Activated T-cell treated with anti-CD3 and anti-CD28 coated beads, Interleukin-2, amount 50 U/mL, for 72 hours (primary cell): ENCODE measurements at regions not wholly inside any gene's neighbourhood (a gene's known extent, or its start where the extent isn't known, plus 50 kb on each side); places are given as distances from the start of the nearest gene placed in this dataset.

Source experiments
- ATAC-seq, 2 donors: fragments of 150-1000 bp; cut with Tn5 transposase; replicated peaks in 1 of 2; 2 replicates each; pipeline ENCODE4 v1.10.0; 2021; ENCODE audit warnings: moderate library complexity in 2 of 2, mild to moderate bottlenecking in 1 of 2
- DNase-seq, 2 donors: peaks; one replicate each; pipeline ENCODE4 v3.0.0; 2021 to 2022; ENCODE audit warnings: mixed read lengths in 1 of 2
- H3K27ac Mint-ChIP-seq: one replicate; pipeline ENCODE4 v1.8.0; 2022; ENCODE audit warnings: mild to moderate bottlenecking, moderate library complexity, mixed read lengths
- H3K27me3 Mint-ChIP-seq: one replicate; pipeline ENCODE4 v1.8.0; 2022; ENCODE audit warnings: low read depth, mixed read lengths
- H3K36me3 Mint-ChIP-seq, 2 donors: one replicate each; pipeline ENCODE4 v1.8.0; 2022; ENCODE audit warnings: mixed read lengths in 2 of 2, mild to moderate bottlenecking in 1 of 2; ENCODE audit not compliant: insufficient read depth in 2 of 2
- H3K4me1 Mint-ChIP-seq: one replicate; pipeline ENCODE4 v1.8.0; 2022; ENCODE audit warnings: low read depth, mixed read lengths
- H3K4me3 Mint-ChIP-seq, 2 donors: one replicate each; pipeline ENCODE4 v1.8.0; 2022; ENCODE audit warnings: mild to moderate bottlenecking in 2 of 2, mixed read lengths in 2 of 2, moderate library complexity in 2 of 2
- H3K9me3 Mint-ChIP-seq, 2 donors: one replicate each; pipeline ENCODE4 v1.8.0; 2022; ENCODE audit warnings: mixed read lengths in 2 of 2

- no peak for DNase-seq
- Mint-ChIP-seq H3K9me3 (no peaks in the 10 kb centered on the region), H3K27me3 (peaks cover 3% of the 10 kb centered on the region), H3K4me1 (no peaks in the 10 kb centered on the region), H3K36me3 (no peaks in the 10 kb centered on the region), H3K27ac (no peak overlapping the region), H3K4me3 (no peak overlapping the region)
- no peak for ATAC-seq
Observed at GRCh38 chr10:117875793-117876192, 170.9 kb downstream of the RAB11FIP2 start.

- no peaks in the 10 kb centered on the region for H3K4me1 Mint-ChIP-seq
- H3K27me3 Mint-ChIP-seq = peaks cover 8% of the 10 kb centered on the region
- DNase-seq (no peak), ATAC-seq (no peak)
- H3K9me3 Mint-ChIP-seq = no peaks in the 10 kb centered on the region
- no peak overlapping the region for H3K4me3 Mint-ChIP-seq
- no peaks in the 10 kb centered on the region for H3K36me3 Mint-ChIP-seq
- no peak overlapping the region for H3K27ac Mint-ChIP-seq
Observed at GRCh38 chr10:117876210-117876609, 170.5 kb downstream of the RAB11FIP2 start.

- DNase-seq (no peak), ATAC-seq (no peak)
- no peaks in the 10 kb centered on the region for H3K4me1 Mint-ChIP-seq
- peaks cover 8% of the 10 kb centered on the region for H3K27me3 Mint-ChIP-seq
- H3K9me3 Mint-ChIP-seq = no peaks in the 10 kb centered on the region
- H3K27ac Mint-ChIP-seq = no peak overlapping the region
- no peak overlapping the region for H3K4me3 Mint-ChIP-seq
- H3K36me3 Mint-ChIP-seq = no peaks in the 10 kb centered on the region
Observed at GRCh38 chr10:117878626-117879025, 168.1 kb downstream of the RAB11FIP2 start.

GRCh38 chr10:117884093-117884492 lies 162.6 kb downstream of the RAB11FIP2 start:
- Mint-ChIP-seq H3K27ac (no peak overlapping the region), H3K9me3 (peaks cover 0 to 1% of the 10 kb centered on the region in 2 donors), H3K27me3 (peaks cover 24% of the 10 kb centered on the region), H3K4me1 (no peaks in the 10 kb centered on the region), H3K4me3 (no peak overlapping the region), H3K36me3 (no peaks in the 10 kb centered on the region)
- DNase-seq = peak in 1 of 2 donors; percentile 9
- peak in 1 of 2 donors; percentile 39 for ATAC-seq

- ATAC-seq (no peak), DNase-seq (no peak)
- Mint-ChIP-seq H3K27ac (no peak overlapping the region), H3K27me3 (peaks cover 24% of the 10 kb centered on the region), H3K9me3 (peaks cover 0 to 1% of the 10 kb centered on the region in 2 donors), H3K4me1 (no peaks in the 10 kb centered on the region), H3K4me3 (no peak overlapping the region), H3K36me3 (no peaks in the 10 kb centered on the region)
Observed at GRCh38 chr10:117884592-117884991, 162.1 kb downstream of the RAB11FIP2 start.

- no peaks in the 10 kb centered on the region for H3K4me1 Mint-ChIP-seq
- no peaks in the 10 kb centered on the region for H3K36me3 Mint-ChIP-seq
- peaks cover 0 to 1% of the 10 kb centered on the region in 2 donors for H3K9me3 Mint-ChIP-seq
- peaks cover 30% of the 10 kb centered on the region for H3K27me3 Mint-ChIP-seq
- DNase-seq (no peak), ATAC-seq (no peak)
- no peak overlapping the region for H3K4me3 Mint-ChIP-seq
- no peak overlapping the region for H3K27ac Mint-ChIP-seq
Observed at GRCh38 chr10:117885206-117885829, 161.4 kb downstream of the RAB11FIP2 start.

GRCh38 chr10:117886766-117887165 lies 160.0 kb downstream of the RAB11FIP2 start:
- H3K27me3 Mint-ChIP-seq = peaks cover 23% of the 10 kb centered on the region
- no peak overlapping the region for H3K27ac Mint-ChIP-seq
- no peaks in the 10 kb centered on the region for H3K36me3 Mint-ChIP-seq
- no peaks in the 10 kb centered on the region for H3K4me1 Mint-ChIP-seq
- DNase-seq (no peak), ATAC-seq (no peak)
- H3K4me3 Mint-ChIP-seq = no peak overlapping the region
- H3K9me3 Mint-ChIP-seq = peaks cover 0 to 1% of the 10 kb centered on the region in 2 donors

GRCh38 chr10:117889664-117890063 lies 157.1 kb downstream of the RAB11FIP2 start:
- ATAC-seq = no peak
- Mint-ChIP-seq H3K27ac (no peak overlapping the region), H3K36me3 (no peaks in the 10 kb centered on the region), H3K27me3 (peaks cover 37% of the 10 kb centered on the region), H3K4me3 (no peak overlapping the region), H3K9me3 (peaks cover 0 to 3% of the 10 kb centered on the region in 2 donors), H3K4me1 (no peaks in the 10 kb centered on the region)
- no peak for DNase-seq

GRCh38 chr10:117892681-117893220 lies 154.0 kb downstream of the RAB11FIP2 start:
- Mint-ChIP-seq H3K27ac (no peak overlapping the region), H3K4me3 (no peak overlapping the region), H3K36me3 (peaks cover 0 to 2% of the 10 kb centered on the region in 2 donors), H3K27me3 (peaks cover 29% of the 10 kb centered on the region), H3K9me3 (peaks cover 3 to 5% of the 10 kb centered on the region in 2 donors), H3K4me1 (peaks cover 7% of the 10 kb centered on the region)
- ATAC-seq (peak in 1 of 2 donors; percentile 17), DNase-seq (no peak)

GRCh38 chr10:117894339-117894738 lies 152.4 kb downstream of the RAB11FIP2 start:
- H3K9me3 Mint-ChIP-seq = peaks cover 3 to 4% of the 10 kb centered on the region in 2 donors
- H3K27ac Mint-ChIP-seq = no peak overlapping the region
- H3K4me3 Mint-ChIP-seq = no peak overlapping the region
- ATAC-seq = no peak
- peaks cover 7% of the 10 kb centered on the region for H3K4me1 Mint-ChIP-seq
- peaks cover 29% of the 10 kb centered on the region for H3K27me3 Mint-ChIP-seq
- peaks cover 0 to 2% of the 10 kb centered on the region in 2 donors for H3K36me3 Mint-ChIP-seq
- DNase-seq = no peak

GRCh38 chr10:117896517-117896916 lies 150.2 kb downstream of the RAB11FIP2 start:
- Mint-ChIP-seq H3K27me3 (peaks cover 28% of the 10 kb centered on the region), H3K9me3 (peaks cover 3 to 4% of the 10 kb centered on the region in 2 donors), H3K4me1 (peaks cover 7% of the 10 kb centered on the region), H3K4me3 (no peak overlapping the region), H3K27ac (no peak overlapping the region), H3K36me3 (peaks cover 0 to 2% of the 10 kb centered on the region in 2 donors)
- ATAC-seq (no peak), DNase-seq (no peak)

GRCh38 chr10:117899181-117899683 lies 147.5 kb downstream of the RAB11FIP2 start:
- DNase-seq (no peak), ATAC-seq (no peak)
- peaks cover 29% of the 10 kb centered on the region for H3K27me3 Mint-ChIP-seq
- H3K4me1 Mint-ChIP-seq = peaks cover 7% of the 10 kb centered on the region
- no peak overlapping the region for H3K27ac Mint-ChIP-seq
- no peak overlapping the region for H3K4me3 Mint-ChIP-seq
- H3K9me3 Mint-ChIP-seq = peaks cover 3% of the 10 kb centered on the region in 2 donors
- H3K36me3 Mint-ChIP-seq = peaks cover 0 to 2% of the 10 kb centered on the region in 2 donors

- no peak overlapping the region for H3K4me3 Mint-ChIP-seq
- peaks cover 0 to 2% of the 10 kb centered on the region in 2 donors for H3K36me3 Mint-ChIP-seq
- ATAC-seq = no peak
- peaks cover 35% of the 10 kb centered on the region for H3K27me3 Mint-ChIP-seq
- peaks cover 3% of the 10 kb centered on the region in 2 donors for H3K9me3 Mint-ChIP-seq
- no peak for DNase-seq
- no peak overlapping the region for H3K27ac Mint-ChIP-seq
- H3K4me1 Mint-ChIP-seq = peaks cover 7% of the 10 kb centered on the region
Observed at GRCh38 chr10:117900280-117900679, 146.5 kb downstream of the RAB11FIP2 start.
